Mesendoderm (in vitro differentiated cells): ENCODE measurements at regions not wholly inside any gene's neighbourhood (a gene's known extent, or its start where the extent isn't known, plus 50 kb on each side); places are given as distances from the start of the nearest gene placed in this dataset.

ENCODE experiments used
- DNase-seq: peaks from one replicate; pipeline ENCODE4 v3.0.0; 2013
- H2AK5ac ChIP-seq: 2 replicates; pipeline ENCODE4 v1.6.1; 2013; ENCODE audit warnings: low read length, inconsistent platforms
- H2BK120ac ChIP-seq: 2 replicates; pipeline ENCODE4 v1.6.1; 2013; ENCODE audit warnings: low read depth, mild to moderate bottlenecking, low read length, moderate library complexity, mixed read lengths
- H2BK15ac ChIP-seq: replicated peaks from 2 replicates; pipeline ENCODE4 v1.6.1; 2013; ENCODE audit warnings: low read depth, mild to moderate bottlenecking, moderate library complexity
- H2BK5ac ChIP-seq: 2 replicates; pipeline ENCODE4 v1.6.1; 2013; ENCODE audit warnings: low read length, inconsistent platforms
- H3K18ac ChIP-seq: 2 replicates; pipeline ENCODE4 v1.6.1; 2013; ENCODE audit warnings: mild to moderate bottlenecking, low read length, mixed read lengths
- H3K23ac ChIP-seq: one replicate; pipeline ENCODE4 v1.6.1; 2013; ENCODE audit warnings: low read length
- H3K27ac ChIP-seq: 2 replicates; pipeline ENCODE4 v1.5.1; 2013; ENCODE audit warnings: low read depth, mild to moderate bottlenecking, inconsistent platforms, low read length, moderate library complexity
- H3K27me3 ChIP-seq: 2 replicates; pipeline ENCODE4 v1.6.1; 2013; ENCODE audit warnings: low read length, control low read depth, mild to moderate bottlenecking, inconsistent platforms; ENCODE audit not compliant: insufficient read depth, poor library complexity
- H3K36me3 ChIP-seq: 2 replicates; pipeline ENCODE4 v1.6.1; 2013; ENCODE audit warnings: low read length, inconsistent platforms; ENCODE audit not compliant: control insufficient read depth, insufficient read depth
- H3K4ac ChIP-seq: one replicate; pipeline ENCODE4 v1.6.1; 2013; ENCODE audit warnings: low read depth, mild to moderate bottlenecking, low read length, moderate library complexity
- H3K4me1 ChIP-seq: 2 replicates; pipeline ENCODE4 v1.6.1; 2013; ENCODE audit warnings: low read depth, low read length, inconsistent platforms; ENCODE audit not compliant: control insufficient read depth
- H3K4me2 ChIP-seq: 2 replicates; pipeline ENCODE4 v1.6.1; 2013; ENCODE audit warnings: low read length
- H3K4me3 ChIP-seq: 2 replicates; pipeline ENCODE4 v1.5.1; 2013; ENCODE audit warnings: mild to moderate bottlenecking, low read length
- H3K56ac ChIP-seq: one replicate; pipeline ENCODE4 v1.6.1; 2013; ENCODE audit warnings: low read length
- H3K79me1 ChIP-seq: 2 replicates; pipeline ENCODE4 v1.6.1; 2013; ENCODE audit warnings: low read length, inconsistent platforms
- H3K79me2 ChIP-seq: 2 replicates; pipeline ENCODE4 v1.6.1; 2013; ENCODE audit warnings: mild to moderate bottlenecking, low read length; ENCODE audit not compliant: control insufficient read depth, insufficient read depth
- H3K9ac ChIP-seq: 2 replicates; pipeline ENCODE4 v1.6.1; 2013; ENCODE audit warnings: low read length, inconsistent platforms
- H4K5ac ChIP-seq: one replicate; pipeline ENCODE4 v1.6.1; 2013; ENCODE audit warnings: low read length
- H4K8ac ChIP-seq: one replicate; pipeline ENCODE4 v1.6.1; 2013; ENCODE audit warnings: low read depth, mild to moderate bottlenecking, control low read depth, low read length, moderate library complexity
- WGBS: extraction: QIAGEN DNeasy Blood & Tissue Kit; methylation state at CpG from one replicate; pipeline ENCODE4 v1.1.7; 2013; ENCODE audit warnings: low lambda C conversion rate, missing lambda C conversion rate; ENCODE audit not compliant: insufficient coverage; ENCODE audit errors: extremely low coverage; 5-methylcytosine and 5-hydroxymethylcytosine counted together

GRCh38 chrX:54695816-54696487, 102.1 kb downstream of the ITIH6 start:
- Histone ChIP-seq H3K27me3 (no peaks in the 10 kb centered on the region), H3K23ac (no peak overlapping the region), H4K5ac (no peak overlapping the region), H3K18ac (no peak overlapping the region), H3K56ac (no peak overlapping the region), H3K4me1 (no peaks in the 10 kb centered on the region), H3K79me1 (no peaks in the 10 kb centered on the region), H3K36me3 (no peaks in the 10 kb centered on the region), H2AK5ac (no peak overlapping the region), H3K27ac (no peak overlapping the region), H2BK120ac (no peak overlapping the region), H3K4me2 (no peak overlapping the region), H2BK5ac (no peak overlapping the region), H3K4me3 (no peak overlapping the region), H3K79me2 (no peaks in the 10 kb centered on the region), H2BK15ac (no peak overlapping the region), H4K8ac (no peak overlapping the region), H3K4ac (no peak overlapping the region), H3K9ac (no peak overlapping the region)
- WGBS: no CpG with 5 or more reads among the region's 6 CpGs
- DNase-seq: peak; percentile 10
